Endothelial cell of umbilical vein (primary cell): ENCODE measurements at regions not wholly inside any gene's neighbourhood (a gene's known extent, or its start where the extent isn't known, plus 50 kb on each side); places are given as distances from the start of the nearest gene placed in this dataset.

Experiments used
- BruUV-seq: library from RNA; stranded (reverse); fragments of 400-500 nt; replicated peaks from 2 replicates; lab custom pipeline; 2021; lab: Mats Ljungman, UMichigan
- CTCF ChIA-PET: fragments of 300-600, 350-600 bp; sonication (Branson Sonifier 250); formaldehyde crosslinking; loops from one replicate; lab custom pipeline; 2021; ENCODE audit warnings: antibody characterized with exemption, inconsistent platforms; lab: Charles Lee
- POLR2A ChIA-PET: fragments of 300-600, 350-600 bp; sonication (Branson Sonifier 250); formaldehyde crosslinking; loops from one replicate; lab custom pipeline; 2021; ENCODE audit warnings: antibody characterized with exemption, inconsistent platforms; lab: Charles Lee
- DNase-seq: peaks from one replicate; pipeline ENCODE4 v3.0.0-alpha.2; 2011; ENCODE audit warnings: low read depth, low spot score
- FAIRE-seq: peaks from 2 replicates; lab custom pipeline; 2011; peaks lifted over from hg19 to GRCh38; lab: Jason Lieb, UNC
- H2AFZ ChIP-seq: 2 replicates; pipeline ENCODE4 v1.6.0; 2012; ENCODE audit warnings: low read depth, low read length, control low read depth, inconsistent platforms
- H3K27ac ChIP-seq: 2 replicates; pipeline ENCODE4 v1.5.1; 2011; ENCODE audit warnings: low read depth, mild to moderate bottlenecking, control low read depth, low read length, moderate library complexity; ENCODE audit not compliant: insufficient read depth
- H3K27me3 ChIP-seq, 2 experiments: 2 replicates each; pipeline versions ENCODE4 v1.6.0 to v1.6.1; 2011; ENCODE audit warnings: low read length in 2 of 2, mixed read lengths in 1 of 2; ENCODE audit not compliant: control insufficient read depth in 2 of 2, insufficient read depth in 2 of 2
- H3K36me3 ChIP-seq, 2 experiments: 2 replicates in 1 of 2; 3 replicates in 1 of 2; pipeline ENCODE4 v1.5.1; 2011; ENCODE audit warnings: low read length in 2 of 2, mild to moderate bottlenecking in 1 of 2, moderate library complexity in 1 of 2; ENCODE audit not compliant: control insufficient read depth in 2 of 2, insufficient read depth in 2 of 2; ENCODE audit errors: extremely low read depth in 1 of 2
- H3K4me1 ChIP-seq: 3 replicates; pipeline ENCODE4 v1.5.1; 2011; ENCODE audit warnings: mild to moderate bottlenecking, low read length; ENCODE audit not compliant: control insufficient read depth, insufficient read depth; ENCODE audit errors: extremely low read depth
- H3K4me2 ChIP-seq: 2 replicates; pipeline ENCODE4 v1.6.1; 2011; ENCODE audit warnings: low read length, control low read depth, mixed read lengths; ENCODE audit not compliant: insufficient read depth
- H3K4me3 ChIP-seq, 3 experiments: fragments of 200-600 bp in 1 of 3; sonication (generic), shearing (Covaris generic) in 1 of 3; replicated peaks in 1 of 3; 2 replicates each; pipeline ENCODE4 v1.5.1; 2011 to 2016; ENCODE audit warnings: control low read depth in 3 of 3, low read length in 3 of 3, mild to moderate bottlenecking in 2 of 3, inconsistent platforms in 1 of 3, low read depth in 1 of 3, moderate library complexity in 1 of 3; ENCODE audit not compliant: insufficient read depth in 1 of 3
- H3K79me2 ChIP-seq: 2 replicates; pipeline ENCODE4 v1.6.0; 2012; ENCODE audit warnings: low read length, inconsistent platforms; ENCODE audit not compliant: control insufficient read depth, insufficient read depth
- H3K9ac ChIP-seq: replicated peaks from 2 replicates; pipeline ENCODE3; 2011; ENCODE audit warnings: low read length, control low read depth; ENCODE audit not compliant: insufficient read depth; ENCODE audit errors: extremely low read depth
- H3K9me1 ChIP-seq: replicated peaks from 3 replicates; pipeline ENCODE4 v1.6.0; 2011; ENCODE audit warnings: mild to moderate bottlenecking, low read length; ENCODE audit not compliant: control insufficient read depth, insufficient read depth; ENCODE audit errors: extremely low read depth
- H3K9me3 ChIP-seq: replicated peaks from 2 replicates; pipeline ENCODE4 v1.5.1; 2012; ENCODE audit warnings: low read length, inconsistent platforms; ENCODE audit not compliant: control insufficient read depth, insufficient read depth
- H4K20me1 ChIP-seq: replicated peaks from 2 replicates; pipeline ENCODE3; 2011; ENCODE audit warnings: mild to moderate bottlenecking, low read length; ENCODE audit not compliant: control insufficient read depth, insufficient read depth; ENCODE audit errors: extremely low read depth
- EZH2 ChIP-seq: IDR thresholded peaks from 2 replicates; pipeline ENCODE4 v1.6.1; 2012; ENCODE audit warnings: borderline replicate concordance, low read depth, mild to moderate bottlenecking, moderate library complexity, low read length, inconsistent platforms; ENCODE audit not compliant: severe bottlenecking
- FOS ChIP-seq: IDR thresholded peaks from 2 replicates; pipeline ENCODE4 v1.6.1; 2011; ENCODE audit warnings: mild to moderate bottlenecking, low read length, moderate library complexity, borderline replicate concordance; ENCODE audit not compliant: insufficient read depth
- GATA2 ChIP-seq: IDR thresholded peaks from 2 replicates; pipeline ENCODE4 v1.7.0; 2011; ENCODE audit warnings: low read depth, mild to moderate bottlenecking, moderate library complexity, mixed read lengths, low read length; ENCODE audit not compliant: insufficient read length, insufficient read depth
- POLR2AphosphoS5 ChIP-seq: IDR thresholded peaks from 2 replicates; pipeline ENCODE4 v1.6.1; 2012; ENCODE audit warnings: low read depth, mild to moderate bottlenecking, control low read depth, low read length, moderate library complexity; ENCODE audit not compliant: insufficient read depth
- dilution Hi-C: fragments of 300-500 bp; cut with MboI; formaldehyde crosslinking; loops from one replicate; pipeline ENCODE4 v1.15.0; 2019; ENCODE audit warnings: low sequenced_read_pairs; ENCODE audit not compliant: extremely low pct_ligation_motif_present
- intact Hi-C: fragments of 100-400 bp; cut with micrococcal nuclease; formaldehyde crosslinking; loops from one replicate; pipeline ENCODE4 v1.10.0; 2022
- TF ChIP-seq, protein P1 (sequence below), 2 donors: IDR thresholded peaks; 1 replicate in 1 of 2; 2 replicates in 1 of 2; pipeline ENCODE4 v1.5.1; 2011; ENCODE audit warnings: low read length in 2 of 2, mild to moderate bottlenecking in 2 of 2, moderate library complexity in 2 of 2, control low read depth in 1 of 2, inconsistent platforms in 1 of 2, low read depth in 1 of 2; ENCODE audit not compliant: insufficient read depth in 1 of 2; ENCODE audit errors: extremely low read depth in 1 of 2

DNA sequence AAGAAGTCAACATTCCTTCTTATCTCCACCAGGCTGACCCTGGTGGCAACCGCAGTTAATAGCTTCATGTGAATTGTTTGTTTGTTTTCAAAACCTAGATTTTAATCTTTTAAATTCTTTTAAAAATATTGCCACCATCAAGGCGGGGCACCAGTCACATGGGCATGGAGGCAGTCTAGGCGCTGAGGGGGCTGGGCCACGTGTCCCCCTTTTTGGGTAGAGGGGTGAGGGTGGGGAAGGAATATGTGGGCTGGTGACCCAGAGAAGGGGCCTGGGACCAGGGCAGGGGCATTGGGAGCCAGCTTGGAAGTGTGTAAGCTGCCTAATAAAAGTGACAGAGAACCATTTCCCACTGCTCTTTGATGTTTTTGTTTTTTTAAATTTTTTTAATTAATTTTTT, 147.3 kb downstream of the GADD45G start:
- Histone ChIP-seq H3K9me1 (no peaks in the 10 kb centered on the region), H3K4me3 (no peak overlapping the region), H3K9me3 (no peaks in the 10 kb centered on the region), H3K27me3 (no peaks in the 10 kb centered on the region), H3K9ac (no peak overlapping the region), H2AFZ (no peak overlapping the region), H3K4me1 (no peaks in the 10 kb centered on the region), H3K36me3 (no peaks in the 10 kb centered on the region), H3K27ac (no peak overlapping the region), H4K20me1 (no peaks in the 10 kb centered on the region), H3K79me2 (no peaks in the 10 kb centered on the region), H3K4me2 (no peak overlapping the region)
- intact Hi-C loops = no loop called here
- dilution Hi-C loops = no loop called here
- no TSS peak for BruUV-seq
- CTCF ChIA-PET = interaction anchor here (1.0 kb wide), 1 partner anchor 23 kb away, joined by 3 read pairs; no protein-coding TSS in a partner anchor
- DNase-seq (no peak), FAIRE-seq (no peak)
- no peak for TF ChIP-seq GATA2
- TF ChIP-seq, protein P1, sequence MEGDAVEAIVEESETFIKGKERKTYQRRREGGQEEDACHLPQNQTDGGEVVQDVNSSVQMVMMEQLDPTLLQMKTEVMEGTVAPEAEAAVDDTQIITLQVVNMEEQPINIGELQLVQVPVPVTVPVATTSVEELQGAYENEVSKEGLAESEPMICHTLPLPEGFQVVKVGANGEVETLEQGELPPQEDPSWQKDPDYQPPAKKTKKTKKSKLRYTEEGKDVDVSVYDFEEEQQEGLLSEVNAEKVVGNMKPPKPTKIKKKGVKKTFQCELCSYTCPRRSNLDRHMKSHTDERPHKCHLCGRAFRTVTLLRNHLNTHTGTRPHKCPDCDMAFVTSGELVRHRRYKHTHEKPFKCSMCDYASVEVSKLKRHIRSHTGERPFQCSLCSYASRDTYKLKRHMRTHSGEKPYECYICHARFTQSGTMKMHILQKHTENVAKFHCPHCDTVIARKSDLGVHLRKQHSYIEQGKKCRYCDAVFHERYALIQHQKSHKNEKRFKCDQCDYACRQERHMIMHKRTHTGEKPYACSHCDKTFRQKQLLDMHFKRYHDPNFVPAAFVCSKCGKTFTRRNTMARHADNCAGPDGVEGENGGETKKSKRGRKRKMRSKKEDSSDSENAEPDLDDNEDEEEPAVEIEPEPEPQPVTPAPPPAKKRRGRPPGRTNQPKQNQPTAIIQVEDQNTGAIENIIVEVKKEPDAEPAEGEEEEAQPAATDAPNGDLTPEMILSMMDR (IDR thresholded peaks at IDR 0.05; ENCODE audit: extremely low read depth in 1 of 2, insufficient read depth in 1 of 2, low read depth in 1 of 2, low read length in 2 of 2) = no peak
- no peak for TF ChIP-seq FOS
- TF ChIP-seq POLR2AphosphoS5 = no peak
- no peak for TF ChIP-seq EZH2
- POLR2A ChIA-PET = no interaction called here
